DMS79 treated with DMSO at 0.1 percent for 48 hours (cell line): ENCODE measurements at regions not wholly inside any gene's neighbourhood (a gene's known extent, or its start where the extent isn't known, plus 50 kb on each side); places are given as distances from the start of the nearest gene placed in this dataset.

Experiments used
- DNase-seq: peaks from one replicate; lab custom pipeline; 2025; lab: John Stamatoyannopoulos, UW

- no peak for DNase-seq
Observed at GRCh38 chr5:155418960-155419579, 405.5 kb downstream of the KIF4B start.

DNA sequence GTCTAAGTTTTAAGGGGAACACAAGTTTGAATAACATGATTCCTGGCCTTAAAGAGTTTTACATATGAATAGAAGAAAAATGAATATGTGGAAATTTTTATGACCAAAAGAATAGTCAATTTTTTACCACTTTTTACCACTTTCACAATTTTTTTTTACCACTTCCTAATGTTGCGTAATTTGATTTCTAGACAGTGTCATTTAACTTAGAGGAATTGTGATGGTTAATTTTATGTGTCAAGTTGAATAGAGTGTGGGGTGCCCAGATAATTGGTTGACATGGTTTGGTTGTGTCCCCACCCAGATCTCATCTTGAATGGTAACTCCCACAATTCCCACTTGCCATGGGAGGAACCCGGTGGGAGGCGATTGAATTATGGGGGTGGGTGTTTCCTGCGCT, 416.6 kb downstream of the KIF4B start:
- DNase-seq: no peak

- DNase-seq: no peak
Observed at GRCh38 chr5:155434267-155434666, 420.7 kb downstream of the KIF4B start.

DNA sequence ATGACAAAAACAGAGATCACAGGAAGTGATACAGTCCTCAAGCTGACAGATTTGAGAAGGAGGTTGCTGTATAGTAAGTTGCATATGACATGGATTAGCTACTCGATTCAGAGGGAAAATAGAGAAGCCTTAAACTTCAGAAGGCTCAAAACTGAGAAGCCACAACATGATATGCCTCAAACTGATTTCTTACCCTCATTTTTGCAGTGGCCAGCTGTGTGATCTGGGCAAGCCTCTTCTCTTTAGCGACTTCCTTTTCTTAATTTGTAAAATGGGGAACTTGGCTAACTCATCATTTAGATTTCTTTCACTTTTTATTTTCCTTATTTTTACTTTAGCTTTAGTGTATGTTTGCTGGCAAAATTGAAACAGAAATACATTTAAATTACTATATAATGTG, 421.1 kb downstream of the KIF4B start:
- no peak for DNase-seq

GRCh38 chr5:155441849-155442248, 428.3 kb downstream of the KIF4B start:
- no peak for DNase-seq

DNA sequence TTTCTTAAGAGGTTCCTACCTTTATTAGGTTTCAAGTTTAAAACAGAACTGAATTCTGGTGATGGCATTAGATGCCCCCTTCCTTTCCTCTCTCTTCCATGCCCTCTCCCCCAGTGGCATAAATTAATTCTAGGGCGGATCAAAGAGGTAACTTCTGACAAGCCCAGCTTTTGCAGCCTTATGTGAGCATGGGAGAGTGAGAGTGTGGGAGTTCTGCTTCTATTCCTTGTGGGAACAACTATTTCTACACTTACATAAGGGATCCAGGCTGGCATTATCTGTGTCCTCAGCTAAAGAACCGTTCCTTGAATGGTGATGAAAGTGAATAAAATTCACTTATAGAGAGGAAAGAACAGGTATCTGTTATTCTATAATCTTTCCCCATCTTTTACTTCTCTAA, 437.6 kb downstream of the KIF4B start:
- no peak for DNase-seq

DNA sequence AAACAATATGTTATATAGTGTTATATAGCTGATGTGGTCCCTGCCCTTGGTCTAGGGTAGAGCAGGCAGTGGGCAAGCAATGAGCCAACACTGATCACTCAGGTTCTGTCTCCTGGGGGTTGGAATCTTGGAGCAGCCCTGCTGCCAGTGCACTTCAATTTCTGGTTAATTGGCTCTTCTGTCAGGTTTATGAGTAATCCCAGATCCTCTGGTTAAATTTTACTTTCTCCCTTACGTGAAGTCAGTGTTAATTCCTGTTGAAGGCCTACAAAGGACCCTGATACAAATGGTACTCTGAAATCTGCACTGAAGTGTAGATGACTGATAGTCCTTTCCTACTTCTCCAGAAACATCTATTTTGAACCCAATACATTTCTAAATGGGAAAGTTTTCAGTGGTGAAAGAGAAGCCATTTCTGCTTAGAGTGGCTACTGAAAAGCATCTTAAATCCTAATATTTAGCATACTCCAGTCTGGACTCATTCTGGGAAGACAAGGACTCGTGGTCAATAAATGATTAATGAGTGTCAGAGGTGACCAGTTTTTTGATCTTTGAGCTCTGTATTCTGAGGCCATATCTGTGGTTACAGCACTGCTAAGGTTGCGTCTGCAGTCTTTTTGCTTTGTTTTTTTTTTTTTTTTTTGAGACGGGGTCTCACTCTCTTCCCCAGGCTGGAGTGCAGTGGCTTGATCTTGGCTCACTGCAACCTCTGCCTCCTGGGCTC, 442.4 kb downstream of the KIF4B start:
- DNase-seq: no peak

DNA sequence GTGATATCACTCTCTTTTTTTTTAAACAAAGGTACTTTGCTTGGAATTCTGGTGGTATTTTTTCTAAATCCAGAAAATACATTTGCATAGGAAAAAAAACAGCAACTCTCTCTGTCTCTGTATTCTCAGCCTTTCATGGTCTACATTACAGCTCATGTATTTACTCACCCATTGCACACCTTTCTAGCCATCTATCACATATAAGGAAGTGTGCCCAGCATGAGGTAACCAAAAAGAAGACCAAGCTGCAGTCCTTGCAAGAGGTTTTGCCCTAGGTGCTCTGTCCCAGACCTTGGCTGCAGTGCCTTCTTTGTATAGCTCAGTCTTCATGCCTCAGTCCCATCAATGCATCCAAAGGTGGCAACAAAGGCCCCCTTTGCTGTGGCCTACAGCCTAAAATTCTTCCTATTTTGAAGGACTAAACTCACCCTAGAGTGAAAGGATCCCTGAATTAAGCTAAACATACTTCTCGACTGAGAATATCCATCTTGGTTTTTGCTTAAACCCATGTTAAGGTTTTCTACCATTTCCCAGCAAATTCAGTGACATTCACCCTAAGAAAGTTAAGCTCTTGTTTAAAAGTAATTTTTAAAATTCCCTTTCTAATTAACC, 446.4 kb downstream of the KIF4B start:
- no peak for DNase-seq

DNA sequence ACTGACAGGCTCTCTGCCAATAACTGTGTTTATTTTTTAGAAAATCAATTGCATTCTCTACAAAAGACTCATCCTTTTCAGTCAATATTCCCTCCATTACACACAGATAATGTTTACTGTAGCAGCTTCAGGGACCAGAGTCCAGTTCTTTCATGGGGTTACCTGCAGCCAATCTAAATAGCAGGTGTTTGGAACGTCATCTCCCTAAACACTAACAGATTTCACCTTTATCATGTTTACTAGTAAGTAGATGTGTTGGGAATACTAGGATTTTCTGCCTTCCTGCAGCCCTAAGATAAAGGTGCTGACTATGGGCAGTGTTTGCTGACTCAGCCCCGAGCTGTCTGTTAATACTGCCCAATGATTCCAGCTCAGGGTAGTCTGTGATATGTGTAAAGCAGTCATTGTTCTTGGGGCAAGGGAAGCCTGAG, 447.0 kb downstream of the KIF4B start:
- no peak for DNase-seq

- no peak for DNase-seq
Observed at GRCh38 chr5:155461304-155461703, 447.7 kb downstream of the KIF4B start.

GRCh38 chr5:155466851-155467250, 453.3 kb downstream of the KIF4B start:
- DNase-seq: no peak

GRCh38 chr5:155471027-155471426, 457.5 kb downstream of the KIF4B start:
- DNase-seq: peak; percentile 28

DNA sequence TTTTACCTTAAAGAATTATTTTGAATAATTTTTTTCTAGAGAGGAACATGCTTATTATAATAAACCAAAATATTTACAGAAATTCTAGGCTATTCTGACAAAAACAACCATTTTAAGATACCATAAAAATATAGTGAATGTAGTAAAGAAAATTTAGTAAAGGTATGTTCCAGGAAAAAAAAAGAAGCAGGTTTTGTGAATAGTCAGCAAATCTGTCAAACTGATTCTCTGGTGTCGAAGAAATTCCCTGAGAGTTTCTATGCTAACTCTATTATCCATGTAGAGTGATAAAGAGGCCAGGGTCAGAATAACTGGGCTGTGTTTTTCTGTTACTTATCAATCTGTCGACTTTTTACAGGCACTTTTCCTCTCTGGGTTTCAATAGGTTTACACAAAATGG, 459.2 kb downstream of the KIF4B start:
- no peak for DNase-seq

DNA sequence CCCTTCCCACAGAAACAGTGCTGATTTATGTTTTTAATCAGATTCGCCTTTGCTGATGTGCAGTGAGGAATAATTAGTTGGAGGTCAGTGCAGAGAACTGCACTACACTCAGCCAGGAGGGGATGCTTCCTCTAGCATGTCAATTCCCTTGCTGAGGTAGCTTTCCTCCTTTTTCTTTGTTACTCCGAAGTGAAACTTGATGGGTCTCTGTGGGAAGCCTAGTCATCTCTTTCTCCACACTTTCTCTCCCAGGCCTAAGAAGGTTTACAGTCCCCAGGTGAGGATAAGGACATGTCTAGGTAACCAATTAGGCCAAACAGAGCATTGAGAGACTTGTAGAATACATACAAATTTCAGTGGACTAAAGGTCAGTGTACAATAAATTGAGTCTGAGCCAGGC, 461.8 kb downstream of the KIF4B start:
- DNase-seq: no peak

- DNase-seq: no peak
Observed at GRCh38 chr5:155480731-155481131, 467.2 kb downstream of the KIF4B start.

DNA sequence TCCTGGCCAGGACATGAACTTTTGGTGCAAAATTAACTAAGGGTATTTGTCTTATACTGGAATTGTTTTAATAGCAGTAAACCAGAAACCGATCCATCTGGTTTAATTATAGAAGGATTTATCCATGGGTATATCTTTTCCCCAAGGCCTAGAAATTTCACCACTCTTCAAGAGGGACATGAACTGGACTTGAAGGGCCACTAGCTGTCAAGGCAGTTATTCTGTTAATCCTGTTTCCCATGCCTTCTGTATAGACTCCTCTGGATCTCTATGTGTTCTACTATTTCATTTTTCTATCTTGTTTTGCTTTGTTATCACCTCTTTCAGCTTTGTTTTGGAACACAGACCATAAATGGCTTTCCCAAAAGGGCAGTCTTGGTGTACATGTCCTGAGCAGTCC, 467.6 kb downstream of the KIF4B start:
- DNase-seq: no peak

- no peak for DNase-seq
Observed at GRCh38 chr5:155482428-155482827, 468.9 kb downstream of the KIF4B start.

DNA sequence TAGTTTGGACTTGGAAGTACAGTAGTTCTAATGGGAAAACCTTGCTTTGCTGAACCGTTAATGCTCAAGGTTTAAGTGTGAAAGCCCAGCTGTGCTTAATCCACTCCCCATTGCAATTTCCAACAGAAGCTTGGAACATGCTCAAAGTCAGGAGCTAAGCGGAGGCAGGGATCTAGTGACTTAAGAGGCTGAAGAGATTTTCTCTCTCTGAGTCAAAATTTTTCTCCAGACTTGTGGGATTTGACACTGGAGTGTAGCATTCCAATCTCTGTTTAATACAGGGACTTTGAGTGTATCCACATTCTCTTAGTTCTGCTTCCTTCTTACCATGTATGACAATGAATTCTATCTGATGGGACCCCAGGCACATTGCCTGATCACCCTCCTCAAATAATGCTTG, 471.8 kb downstream of the KIF4B start:
- no peak for DNase-seq

GRCh38 chr5:155489949-155490348, 476.4 kb downstream of the KIF4B start:
- no peak for DNase-seq

DNA sequence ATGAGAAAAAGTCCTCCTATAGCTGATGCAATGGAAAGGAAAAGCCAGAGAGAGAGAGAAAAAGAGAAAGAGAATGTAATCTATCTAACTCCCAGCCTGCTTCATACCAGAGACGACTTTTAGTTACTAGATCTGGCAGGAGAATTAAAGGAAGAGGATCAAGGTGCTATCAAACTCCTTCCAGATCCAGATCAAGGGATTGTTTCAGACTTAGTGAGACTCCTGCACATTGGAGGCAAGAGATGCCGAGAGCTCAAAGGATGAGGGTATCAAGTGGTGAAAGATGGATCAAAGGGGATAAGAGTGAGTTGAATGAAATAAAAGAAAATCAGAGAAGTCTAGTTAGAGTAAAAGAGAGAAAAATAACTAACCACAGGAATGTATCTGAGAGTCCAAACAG, 478.6 kb downstream of the KIF4B start:
- DNase-seq: no peak

DNA sequence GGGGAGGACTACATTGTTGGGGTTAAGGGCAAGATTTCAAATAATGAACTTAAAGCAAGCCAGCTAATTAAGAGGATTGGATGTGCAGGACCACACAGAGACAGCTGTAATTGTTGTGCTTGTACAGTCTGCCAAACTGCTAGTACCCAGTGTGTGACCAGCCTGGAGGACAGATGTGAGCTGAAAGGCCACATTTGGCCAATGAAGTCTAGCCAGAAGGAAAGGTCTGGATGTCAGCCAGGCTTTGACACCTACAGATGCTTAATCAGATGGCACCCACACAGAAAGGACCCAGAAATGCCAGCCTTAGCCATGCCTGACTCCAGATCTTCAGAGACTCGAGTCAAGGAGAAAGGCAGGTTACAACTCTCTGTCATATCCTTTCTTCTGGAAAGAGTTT, 491.1 kb downstream of the KIF4B start:
- DNase-seq: peak; percentile 2

DNA sequence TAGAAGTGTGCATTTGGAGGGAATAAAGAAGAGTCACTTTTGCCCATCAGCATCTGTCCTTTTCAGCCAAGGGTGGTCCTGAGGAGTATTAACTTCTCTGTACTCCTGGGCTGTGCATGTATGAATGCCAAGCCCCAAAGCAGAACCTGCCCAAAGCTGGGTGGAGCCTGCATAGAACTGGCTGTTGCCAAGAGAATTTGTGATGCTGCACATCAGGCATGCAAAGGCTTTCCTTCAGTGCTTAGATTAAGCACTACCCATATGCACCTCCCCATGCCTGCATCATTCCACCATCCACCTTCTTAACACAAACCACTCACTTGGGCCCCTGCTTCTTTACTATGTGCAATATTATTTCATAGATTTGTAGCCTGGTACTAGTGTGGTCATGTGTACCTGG, 493.8 kb downstream of the KIF4B start:
- DNase-seq: no peak

DNA sequence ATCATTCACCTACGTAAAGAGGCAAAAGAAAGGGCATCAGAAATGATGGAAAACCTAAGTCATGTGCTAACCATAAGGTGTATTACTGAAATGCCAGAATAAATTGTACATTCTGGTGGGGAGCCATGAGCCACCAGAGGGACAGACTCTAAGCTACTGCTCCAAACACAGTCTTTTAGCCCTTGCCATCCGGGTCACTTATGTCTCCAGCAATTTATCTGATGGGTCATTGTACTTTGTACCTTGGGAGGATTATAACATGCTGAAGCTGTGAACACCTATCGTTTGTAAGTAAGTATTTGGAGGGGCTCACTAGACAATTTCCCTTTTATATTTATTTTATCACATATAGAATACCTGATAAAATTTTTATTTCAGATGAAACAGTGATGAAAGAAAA, 495.1 kb downstream of the KIF4B start:
- no peak for DNase-seq

DNA sequence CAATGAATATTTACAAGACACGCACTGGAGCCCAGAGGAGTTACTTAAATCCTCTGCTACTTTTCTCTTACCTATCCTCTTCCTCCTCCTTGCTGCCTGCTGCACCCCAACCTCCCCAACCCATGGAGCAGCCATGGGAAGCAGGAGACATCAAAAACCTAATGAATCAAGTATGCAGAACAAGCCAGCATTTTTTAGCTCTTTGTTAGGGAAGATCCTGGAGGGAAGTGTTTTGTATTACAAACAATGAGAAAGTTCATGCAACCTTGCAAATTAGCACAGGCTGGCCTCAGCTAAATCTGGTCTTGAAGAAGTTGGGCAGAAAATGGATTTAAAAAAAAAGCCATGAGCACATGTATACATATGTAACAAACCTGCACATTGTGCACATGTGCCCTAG, 498.8 kb downstream of the KIF4B start:
- no peak for DNase-seq
